NOMO-1 treated with DMSO at 0.1 percent for 48 hours (cell line): ENCODE measurements at regions not wholly inside any gene's neighbourhood (a gene's known extent, or its start where the extent isn't known, plus 50 kb on each side); places are given as distances from the start of the nearest gene placed in this dataset.

ENCODE experiments used
- DNase-seq: peaks from one replicate; lab custom pipeline; 2025; ENCODE audit not compliant: unreplicated experiment; lab: John Stamatoyannopoulos, UW

- DNase-seq = no peak
These were observed 114.3 kb downstream of the ASCL4 start for GRCh38 chr12:107888789-107889188.

- peak; percentile 80 for DNase-seq
These were observed 117.5 kb downstream of the ASCL4 start for GRCh38 chr12:107891967-107892366.

GRCh38 chr12:107894589-107894988 is 120.1 kb downstream of the ASCL4 start:
- no peak for DNase-seq

- no peak for DNase-seq
These were observed 121.5 kb downstream of the ASCL4 start for GRCh38 chr12:107895966-107896365.

- no peak for DNase-seq
These were observed 126.1 kb downstream of the ASCL4 start for GRCh38 chr12:107900588-107900987.

- DNase-seq = peak; percentile 92
These were observed 129.0 kb downstream of the ASCL4 start for GRCh38 chr12:107903341-107904061.

- peak; percentile 56 for DNase-seq
These were observed 132.2 kb downstream of the ASCL4 start for GRCh38 chr12:107906707-107907106.

- peak; percentile 52 for DNase-seq
These were observed 138.0 kb downstream of the ASCL4 start for GRCh38 chr12:107912421-107913004.

- no peak for DNase-seq
These were observed 140.0 kb downstream of the ASCL4 start for GRCh38 chr12:107914460-107914977.

- DNase-seq = peak; percentile 1
These were observed 143.7 kb downstream of the ASCL4 start for GRCh38 chr12:107917912-107918800.

- DNase-seq = no peak
These were observed 146.6 kb downstream of the ASCL4 start for GRCh38 chr12:107921062-107921461.

GRCh38 chr12:107925125-107925524 is 150.6 kb downstream of the ASCL4 start:
- no peak for DNase-seq

GRCh38 chr12:107929436-107929835 is 154.9 kb downstream of the ASCL4 start:
- DNase-seq = peak; percentile 74

- DNase-seq = no peak
These were observed 157.3 kb downstream of the ASCL4 start for GRCh38 chr12:107931761-107932160.

GRCh38 chr12:107938446-107938845 is 163.9 kb downstream of the ASCL4 start:
- DNase-seq = no peak

- no peak for DNase-seq
These were observed 174.0 kb downstream of the ASCL4 start for GRCh38 chr12:107948391-107948945.

- DNase-seq = no peak
These were observed 176.5 kb downstream of the ASCL4 start for GRCh38 chr12:107951024-107951423.

- no peak for DNase-seq
These were observed 173.0 kb upstream of the WSCD2 start for GRCh38 chr12:107955966-107956643.

- no peak for DNase-seq
These were observed 171.6 kb upstream of the WSCD2 start for GRCh38 chr12:107957459-107957858.

GRCh38 chr12:107963635-107964034 is 165.5 kb upstream of the WSCD2 start:
- no peak for DNase-seq

GRCh38 chr12:107967170-107967569 is 161.9 kb upstream of the WSCD2 start:
- no peak for DNase-seq
